HG02938 (cell line): ENCODE measurements at regions not wholly inside any gene's neighbourhood (a gene's known extent, or its start where the extent isn't known, plus 50 kb on each side); places are given as distances from the start of the nearest gene placed in this dataset.

ENCODE experiments used
- ATAC-seq: cut with Tn5 transposase; IDR thresholded peaks from one replicate; pipeline ENCODE4 v1.9.1; 2021; ENCODE audit warnings: mild to moderate bottlenecking, moderate library complexity; ENCODE audit not compliant: unreplicated experiment

DNA sequence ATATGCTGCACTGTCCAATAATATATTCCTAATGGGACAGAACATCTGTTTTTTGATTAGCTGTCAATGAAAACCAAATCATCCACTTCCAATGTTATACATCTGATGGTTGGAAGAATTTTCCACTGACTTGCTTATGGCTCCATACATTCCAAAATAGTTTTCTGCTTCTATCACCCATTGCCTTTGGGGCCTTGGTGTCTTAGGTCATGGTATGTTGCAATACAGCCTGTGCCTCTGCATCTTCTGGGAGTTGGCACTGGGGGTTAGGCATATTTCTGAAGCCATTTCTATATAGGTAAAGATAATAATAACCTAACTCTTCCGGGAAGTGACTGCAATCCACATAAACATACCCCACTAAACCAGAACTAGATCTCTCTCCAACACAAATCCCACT lies 53.2 kb upstream of the NR3C2 start:
- ATAC-seq: no peak
